Keratinocyte (primary cell): ENCODE measurements at regions not wholly inside any gene's neighbourhood (a gene's known extent, or its start where the extent isn't known, plus 50 kb on each side); places are given as distances from the start of the nearest gene placed in this dataset.

Experiments used
- DNase-seq: peaks from one replicate; pipeline ENCODE4 v3.0.0-alpha.2; 2011; ENCODE audit warnings: low read depth, missing footprints, low spot score
- FAIRE-seq: peaks from 2 replicates; lab custom pipeline; 2011; peaks lifted over from hg19 to GRCh38; lab: Jason Lieb, UNC
- H2AFZ ChIP-seq: 2 replicates; pipeline ENCODE4 v1.6.0; 2012; ENCODE audit warnings: low read length, control low read depth, inconsistent platforms; ENCODE audit not compliant: control insufficient read depth
- H3K27ac ChIP-seq: 2 replicates; pipeline ENCODE4 v1.5.1; 2011; ENCODE audit warnings: low read length; ENCODE audit not compliant: control insufficient read depth, insufficient read depth
- H3K27me3 ChIP-seq: 3 replicates; pipeline ENCODE4 v1.6.0; 2011; ENCODE audit warnings: low read length; ENCODE audit not compliant: control insufficient read depth, insufficient read depth; ENCODE audit errors: extremely low read depth
- H3K36me3 ChIP-seq, 2 experiments: 2 replicates in 1 of 2; 3 replicates in 1 of 2; pipeline ENCODE4 v1.5.1; 2011; ENCODE audit warnings: low read length in 2 of 2, mild to moderate bottlenecking in 1 of 2; ENCODE audit not compliant: control insufficient read depth in 2 of 2, insufficient read depth in 2 of 2; ENCODE audit errors: extremely low read depth in 1 of 2
- H3K4me1 ChIP-seq: 3 replicates; pipeline ENCODE4 v1.5.1; 2011; ENCODE audit warnings: low read length; ENCODE audit not compliant: control insufficient read depth, insufficient read depth; ENCODE audit errors: extremely low read depth
- H3K4me2 ChIP-seq: 3 replicates; pipeline ENCODE4 v1.6.0; 2011; ENCODE audit warnings: low read depth, low read length; ENCODE audit not compliant: control insufficient read depth, insufficient read depth; ENCODE audit errors: extremely low read depth
- H3K4me3 ChIP-seq, 3 experiments: fragments of 200-600 bp in 1 of 3; sonication (generic) in 1 of 3; 2 replicates in 2 of 3; 3 replicates in 1 of 3; pipeline ENCODE4 v1.5.1; 2011 to 2016; ENCODE audit warnings: low read length in 3 of 3, mild to moderate bottlenecking in 3 of 3, control low read depth in 2 of 3, inconsistent platforms in 1 of 3, low read depth in 1 of 3, mixed read lengths in 1 of 3, mixed run types in 1 of 3, moderate library complexity in 1 of 3; ENCODE audit not compliant: control insufficient read depth in 2 of 3, insufficient read depth in 2 of 3; ENCODE audit errors: extremely low read depth in 1 of 3
- H3K79me2 ChIP-seq: 2 replicates; pipeline ENCODE4 v1.6.0; 2012; ENCODE audit warnings: low read length; ENCODE audit not compliant: control insufficient read depth, insufficient read depth
- H3K9ac ChIP-seq: 3 replicates; pipeline ENCODE4 v1.6.0; 2011; ENCODE audit warnings: low read length; ENCODE audit not compliant: control insufficient read depth, insufficient read depth; ENCODE audit errors: extremely low read depth
- H3K9me1 ChIP-seq: 3 replicates; pipeline ENCODE4 v1.6.0; 2011; ENCODE audit warnings: low read length; ENCODE audit not compliant: control insufficient read depth, insufficient read depth; ENCODE audit errors: extremely low read depth
- H3K9me3 ChIP-seq: 2 replicates; pipeline ENCODE4 v1.5.1; 2012; ENCODE audit warnings: low read depth, low read length; ENCODE audit not compliant: control insufficient read depth
- H4K20me1 ChIP-seq: 3 replicates; pipeline ENCODE4 v1.6.0; 2011; ENCODE audit warnings: low read length; ENCODE audit not compliant: control insufficient read depth, insufficient read depth; ENCODE audit errors: extremely low read depth
- EZH2 ChIP-seq: IDR thresholded peaks from one replicate; pipeline ENCODE4 v1.6.1; 2012; ENCODE audit warnings: inconsistent platforms, mild to moderate bottlenecking, low read length, moderate library complexity
- dilution Hi-C: fragments of 300-500 bp; cut with MboI; formaldehyde crosslinking; loops from one replicate; pipeline ENCODE4 v1.7.0; 2020; ENCODE audit warnings: low sequenced_read_pairs; ENCODE audit not compliant: extremely low pct_ligation_motif_present
- TF ChIP-seq, protein P1 (sequence below), 3 experiments: IDR thresholded peaks in 1 of 3; conservative IDR thresholded peaks in 1 of 3; optimal IDR thresholded peaks in 1 of 3; 2 replicates in 2 of 3; 3 replicates in 1 of 3; pipeline versions ENCODE3 to v1.5.1; 2011; ENCODE audit warnings: low read length in 3 of 3, mild to moderate bottlenecking in 3 of 3, moderate library complexity in 2 of 3, control low read depth in 1 of 3, inconsistent platforms in 1 of 3; ENCODE audit not compliant: insufficient read depth in 2 of 3; ENCODE audit errors: extremely low read depth in 1 of 3

DNA sequence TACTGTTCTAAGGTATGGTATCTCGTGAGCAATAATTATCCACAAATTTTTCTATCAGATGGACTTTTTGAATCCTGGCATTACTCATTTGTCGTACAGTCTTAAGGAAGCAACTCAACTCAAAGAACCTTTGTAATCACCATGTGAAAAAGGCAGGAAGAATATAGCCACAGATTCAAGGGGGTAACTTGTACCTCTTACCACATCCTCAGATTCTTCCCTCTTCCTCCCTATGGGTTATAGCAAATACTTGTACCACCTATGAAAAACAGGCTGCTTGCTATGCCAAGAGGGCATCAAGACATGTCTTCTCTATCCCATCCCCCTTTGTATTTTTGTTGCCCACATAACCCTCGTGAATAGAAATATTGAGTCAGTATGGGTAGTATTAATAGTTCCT, 616.6 kb upstream of the USP24 start:
- no peaks in the 10 kb centered on the region for H3K9me3 ChIP-seq
- H2AFZ ChIP-seq, result no peak overlapping the region
- dilution Hi-C loops, result no loop called here
- H3K9me1 ChIP-seq, result no peaks in the 10 kb centered on the region
- H3K79me2 ChIP-seq, result no peaks in the 10 kb centered on the region
- FAIRE-seq (no peak), DNase-seq (no peak)
- H3K4me3 ChIP-seq, result no peak overlapping the region
- H4K20me1 ChIP-seq, result no peaks in the 10 kb centered on the region
- H3K4me1 ChIP-seq, result no peaks in the 10 kb centered on the region
- H3K9ac ChIP-seq, result no peak overlapping the region
- H3K27ac ChIP-seq, result no peak overlapping the region
- no peak for TF ChIP-seq EZH2
- H3K4me2 ChIP-seq, result no peak overlapping the region
- H3K36me3 ChIP-seq, result no peaks in the 10 kb centered on the region
- H3K27me3 ChIP-seq, result no peaks in the 10 kb centered on the region

DNA sequence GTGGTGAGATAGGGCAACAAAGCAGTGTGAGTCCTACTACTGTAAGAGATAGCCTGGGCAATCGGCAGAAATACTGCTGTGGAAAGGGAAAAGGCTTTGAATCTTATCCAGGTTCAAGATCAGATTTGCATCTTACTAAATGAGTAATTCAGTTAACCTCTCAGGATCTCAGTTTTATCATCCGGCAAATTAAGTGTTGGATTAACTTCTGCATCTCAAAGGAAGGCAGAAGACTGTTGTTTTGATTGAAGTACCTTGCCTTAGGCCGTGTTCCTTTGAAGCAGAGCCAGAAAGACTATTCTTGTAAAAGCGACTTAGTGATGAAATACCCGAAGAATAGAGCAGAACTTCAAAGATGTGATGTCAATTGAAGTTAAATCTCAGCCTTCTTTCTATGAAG, 612.9 kb upstream of the USP24 start:
- Histone ChIP-seq H2AFZ (no peak overlapping the region), H4K20me1 (no peaks in the 10 kb centered on the region), H3K4me3 (no peak overlapping the region), H3K9ac (no peak overlapping the region), H3K36me3 (no peaks in the 10 kb centered on the region), H3K4me1 (no peaks in the 10 kb centered on the region), H3K27ac (no peak overlapping the region), H3K79me2 (no peaks in the 10 kb centered on the region), H3K9me1 (no peaks in the 10 kb centered on the region), H3K27me3 (no peaks in the 10 kb centered on the region), H3K4me2 (no peak overlapping the region), H3K9me3 (no peaks in the 10 kb centered on the region)
- DNase-seq (no peak), FAIRE-seq (no peak)
- dilution Hi-C loops, result no loop called here
- TF ChIP-seq, protein P1, sequence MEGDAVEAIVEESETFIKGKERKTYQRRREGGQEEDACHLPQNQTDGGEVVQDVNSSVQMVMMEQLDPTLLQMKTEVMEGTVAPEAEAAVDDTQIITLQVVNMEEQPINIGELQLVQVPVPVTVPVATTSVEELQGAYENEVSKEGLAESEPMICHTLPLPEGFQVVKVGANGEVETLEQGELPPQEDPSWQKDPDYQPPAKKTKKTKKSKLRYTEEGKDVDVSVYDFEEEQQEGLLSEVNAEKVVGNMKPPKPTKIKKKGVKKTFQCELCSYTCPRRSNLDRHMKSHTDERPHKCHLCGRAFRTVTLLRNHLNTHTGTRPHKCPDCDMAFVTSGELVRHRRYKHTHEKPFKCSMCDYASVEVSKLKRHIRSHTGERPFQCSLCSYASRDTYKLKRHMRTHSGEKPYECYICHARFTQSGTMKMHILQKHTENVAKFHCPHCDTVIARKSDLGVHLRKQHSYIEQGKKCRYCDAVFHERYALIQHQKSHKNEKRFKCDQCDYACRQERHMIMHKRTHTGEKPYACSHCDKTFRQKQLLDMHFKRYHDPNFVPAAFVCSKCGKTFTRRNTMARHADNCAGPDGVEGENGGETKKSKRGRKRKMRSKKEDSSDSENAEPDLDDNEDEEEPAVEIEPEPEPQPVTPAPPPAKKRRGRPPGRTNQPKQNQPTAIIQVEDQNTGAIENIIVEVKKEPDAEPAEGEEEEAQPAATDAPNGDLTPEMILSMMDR (optimal IDR thresholded peaks at IDR 0.05 in 1 of 3, IDR thresholded peaks at IDR 0.05 in 1 of 3, conservative IDR thresholded peaks at IDR 0.05 in 1 of 3; ENCODE audit: extremely low read depth in 1 of 3, insufficient read depth in 2 of 3, low read length in 3 of 3), result no peak
- TF ChIP-seq EZH2, result no peak

DNA sequence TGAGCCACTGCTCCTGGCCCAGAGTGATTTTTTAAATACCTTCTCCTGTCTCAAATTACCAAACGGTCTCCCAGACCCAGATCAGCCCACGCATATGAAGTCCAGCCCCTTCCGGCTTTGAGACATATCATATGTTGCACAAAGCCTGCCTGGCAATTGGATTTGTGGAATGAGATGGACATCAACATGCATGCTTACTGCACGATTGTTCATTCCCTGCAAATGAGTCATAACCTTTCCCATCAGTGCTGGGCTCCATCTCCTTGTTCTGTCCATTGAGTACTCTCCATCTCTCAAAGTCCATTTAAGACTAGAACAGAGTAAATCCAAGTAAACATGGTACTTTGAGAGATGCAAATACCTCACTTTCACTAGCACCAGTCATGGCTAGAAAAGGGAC, 612.2 kb upstream of the USP24 start:
- no peak for FAIRE-seq

More for the DNA sequence above, 612.2 kb upstream of the USP24 start:
- Histone ChIP-seq H3K79me2 (no peaks in the 10 kb centered on the region), H3K27ac (no peak overlapping the region), H3K4me1 (no peaks in the 10 kb centered on the region), H3K4me3 (no peak overlapping the region), H2AFZ (no peak overlapping the region), H4K20me1 (no peaks in the 10 kb centered on the region), H3K36me3 (no peaks in the 10 kb centered on the region), H3K9me1 (no peaks in the 10 kb centered on the region), H3K9me3 (no peaks in the 10 kb centered on the region), H3K9ac (no peak overlapping the region), H3K4me2 (no peak overlapping the region), H3K27me3 (no peaks in the 10 kb centered on the region)
- no peak for TF ChIP-seq EZH2
- TF ChIP-seq, protein P1 (optimal IDR thresholded peaks at IDR 0.05 in 1 of 3, IDR thresholded peaks at IDR 0.05 in 1 of 3, conservative IDR thresholded peaks at IDR 0.05 in 1 of 3; ENCODE audit: extremely low read depth in 1 of 3, insufficient read depth in 2 of 3, low read length in 3 of 3), result no peak
- dilution Hi-C loops, result no loop called here
- no peak for DNase-seq
